H1 (cell line): ENCODE measurements at regions not wholly inside any gene's neighbourhood (a gene's known extent, or its start where the extent isn't known, plus 50 kb on each side); places are given as distances from the start of the nearest gene placed in this dataset.

Experiments used
- CTCF ChIA-PET: fragments of 300-600 bp; sonication (Branson Sonifier 250); formaldehyde crosslinking; loops from one replicate; lab custom pipeline; 2021; ENCODE audit not compliant: partially characterized antibody; lab: Charles Lee
- POLR2A ChIA-PET: fragments of 300-600 bp; sonication (Branson Sonifier 250); formaldehyde crosslinking; loops from one replicate; lab custom pipeline; 2021; ENCODE audit warnings: inconsistent platforms; ENCODE audit not compliant: partially characterized antibody; lab: Charles Lee
- DNase-seq, 2 experiments: peaks; one replicate each; pipeline versions ENCODE4 v3.0.0 to v3.0.0-alpha.2; 2010 to 2022; ENCODE audit warnings: low spot score in 2 of 2, low read depth in 1 of 2, mixed read lengths in 1 of 2
- FAIRE-seq: peaks from 2 replicates; lab custom pipeline; 2011; peaks lifted over from hg19 to GRCh38; lab: Jason Lieb, UNC
- H2AFZ ChIP-seq: 2 replicates; pipeline ENCODE4 v1.8.1; 2012; ENCODE audit warnings: low read length, inconsistent platforms
- H2AK5ac ChIP-seq: 2 replicates; pipeline ENCODE4 v1.6.1; 2013; ENCODE audit warnings: low read depth, low read length
- H2BK120ac ChIP-seq: replicated peaks from 2 replicates; pipeline ENCODE3; 2013; ENCODE audit warnings: low read depth, low read length, inconsistent platforms
- H2BK12ac ChIP-seq: 2 replicates; pipeline ENCODE4 v1.6.1; 2013; ENCODE audit warnings: low read depth, low read length
- H2BK15ac ChIP-seq: 2 replicates; pipeline ENCODE4 v1.6.1; 2013; ENCODE audit warnings: low read length
- H2BK20ac ChIP-seq: 2 replicates; pipeline ENCODE4 v1.6.1; 2013; ENCODE audit warnings: low read length
- H2BK5ac ChIP-seq: 2 replicates; pipeline ENCODE4 v1.6.1; 2013; ENCODE audit warnings: low read depth, low read length
- H3K14ac ChIP-seq: 2 replicates; pipeline ENCODE4 v1.6.1; 2013; ENCODE audit warnings: inconsistent platforms; ENCODE audit not compliant: insufficient read length
- H3K18ac ChIP-seq: 2 replicates; pipeline ENCODE4 v1.6.1; 2013; ENCODE audit warnings: low read length; ENCODE audit errors: extremely low read depth
- H3K23ac ChIP-seq: 2 replicates; pipeline ENCODE4 v1.6.1; 2013; ENCODE audit warnings: inconsistent platforms; ENCODE audit not compliant: insufficient read length
- H3K23me2 ChIP-seq: 2 replicates; pipeline ENCODE4 v1.6.1; 2013; ENCODE audit warnings: low read depth, low read length
- H3K27ac ChIP-seq: 2 replicates; pipeline ENCODE4 v1.6.1; 2011; ENCODE audit warnings: low read depth, low read length, inconsistent platforms
- H3K27me3 ChIP-seq, 4 experiments: replicated peaks in 1 of 4; 1 replicate in 1 of 4; 2 replicates in 3 of 4; pipeline versions ENCODE4 v1.6.1 to v1.8.1; 2011 to 2013; ENCODE audit warnings: low read length in 3 of 4, mild to moderate bottlenecking in 3 of 4, inconsistent platforms in 2 of 4, mixed read lengths in 2 of 4, moderate library complexity in 1 of 4; ENCODE audit not compliant: control insufficient read depth in 3 of 4, insufficient read depth in 3 of 4; ENCODE audit errors: extremely low read depth in 1 of 4
- H3K36me3 ChIP-seq, 4 experiments: 2 replicates each; pipeline versions ENCODE4 v1.6.1 to v1.8.1; 2011 to 2013; ENCODE audit warnings: mild to moderate bottlenecking in 4 of 4, low read length in 3 of 4, moderate library complexity in 2 of 4, control low read depth in 1 of 4, inconsistent platforms in 1 of 4; ENCODE audit not compliant: insufficient read depth in 4 of 4, control insufficient read depth in 2 of 4
- H3K4ac ChIP-seq: replicated peaks from 2 replicates; pipeline ENCODE3; 2013; ENCODE audit warnings: low read length, low read depth, mixed read lengths, inconsistent platforms; ENCODE audit not compliant: insufficient read length
- H3K4me1 ChIP-seq, 4 experiments: replicated peaks in 1 of 4; 1 replicate in 1 of 4; 2 replicates in 3 of 4; pipeline versions ENCODE4 v1.6.1 to v1.8.1; 2011 to 2013; ENCODE audit warnings: low read length in 3 of 4, inconsistent platforms in 2 of 4, mixed read lengths in 1 of 4; ENCODE audit not compliant: insufficient read depth in 4 of 4, control insufficient read depth in 3 of 4
- H3K4me2 ChIP-seq, 2 experiments: 2 replicates each; pipeline versions ENCODE4 v1.6.1 to v1.8.1; 2011 to 2013; ENCODE audit warnings: low read depth in 2 of 2, low read length in 2 of 2, control low read depth in 1 of 2, inconsistent platforms in 1 of 2, mild to moderate bottlenecking in 1 of 2; ENCODE audit not compliant: insufficient read depth in 1 of 2
- H3K4me3 ChIP-seq, 4 experiments: fragments of 200-600, 300-600 bp in 1 of 4; sonication (generic), shearing (Covaris generic), sonication (Bioruptor Twin) in 1 of 4; 2 replicates each; pipeline versions ENCODE4 v1.5.1 to v1.8.1; 2011 to 2016; ENCODE audit warnings: low read length in 4 of 4, low read depth in 3 of 4, control low read depth in 2 of 4, inconsistent platforms in 2 of 4, mild to moderate bottlenecking in 2 of 4, mixed read lengths in 1 of 4, moderate library complexity in 1 of 4; ENCODE audit not compliant: insufficient read depth in 2 of 4; ENCODE audit errors: extremely low read depth in 1 of 4
- H3K56ac ChIP-seq: replicated peaks from 2 replicates; pipeline ENCODE3; 2013; ENCODE audit warnings: low read depth, mild to moderate bottlenecking, mixed read lengths, low read length, inconsistent platforms; ENCODE audit not compliant: insufficient read length
- H3K79me1 ChIP-seq: 2 replicates; pipeline ENCODE4 v1.6.1; 2013; ENCODE audit warnings: low read depth, low read length, control low read depth
- H3K79me2 ChIP-seq, 2 experiments: 2 replicates each; pipeline versions ENCODE4 v1.6.1 to v1.8.1; 2012 to 2013; ENCODE audit warnings: low read length in 2 of 2, mild to moderate bottlenecking in 2 of 2, inconsistent platforms in 1 of 2; ENCODE audit not compliant: insufficient read depth in 2 of 2, control insufficient read depth in 1 of 2
- H3K9ac ChIP-seq, 4 experiments: replicated peaks in 1 of 4; 1 replicate in 1 of 4; 2 replicates in 3 of 4; pipeline versions ENCODE4 v1.6.1 to v1.8.1; 2011 to 2013; ENCODE audit warnings: low read depth in 3 of 4, low read length in 3 of 4, control low read depth in 2 of 4, mild to moderate bottlenecking in 2 of 4, moderate library complexity in 2 of 4, inconsistent platforms in 1 of 4; ENCODE audit errors: extremely low read depth in 1 of 4
- H3K9me3 ChIP-seq, 2 experiments: 2 replicates each; pipeline versions ENCODE4 v1.6.1 to v1.8.1; 2012 to 2013; ENCODE audit warnings: mild to moderate bottlenecking in 2 of 2, moderate library complexity in 2 of 2, control low read depth in 1 of 2, inconsistent platforms in 1 of 2, low read depth in 1 of 2, low read length in 1 of 2, mixed read lengths in 1 of 2; ENCODE audit not compliant: insufficient read depth in 2 of 2
- H4K20me1 ChIP-seq, 2 experiments: replicated peaks in 1 of 2; 2 replicates each; pipeline versions ENCODE3 to v1.8.1; 2011 to 2013; ENCODE audit warnings: inconsistent platforms in 2 of 2, low read length in 2 of 2, mild to moderate bottlenecking in 1 of 2; ENCODE audit not compliant: insufficient read depth in 2 of 2, control insufficient read depth in 1 of 2
- H4K5ac ChIP-seq: 2 replicates; pipeline ENCODE4 v1.6.1; 2013; ENCODE audit warnings: low read length, low read depth, mixed read lengths, inconsistent platforms; ENCODE audit not compliant: insufficient read length
- H4K8ac ChIP-seq: 2 replicates; pipeline ENCODE4 v1.8.0; 2013; ENCODE audit warnings: mild to moderate bottlenecking, moderate library complexity, low read length, inconsistent platforms; ENCODE audit not compliant: insufficient read depth; ENCODE audit errors: extremely low read depth
- H4K91ac ChIP-seq: replicated peaks from 2 replicates; pipeline ENCODE3; 2013; ENCODE audit warnings: low read length, mixed read lengths, inconsistent platforms; ENCODE audit not compliant: insufficient read length
- ASH2L ChIP-seq: fragments of 200-600, 300-600 bp; sonication (generic); IDR thresholded peaks from one replicate; pipeline ENCODE4 v1.7.1; 2017; ENCODE audit warnings: low read length
- BCL11A ChIP-seq, 2 experiments: IDR thresholded peaks; one replicate each; pipeline ENCODE4 v1.6.1; 2011; ENCODE audit warnings: low read depth in 2 of 2, low read length in 2 of 2, mild to moderate bottlenecking in 2 of 2
- BRCA1 ChIP-seq: IDR thresholded peaks from 2 replicates; pipeline ENCODE4 v1.6.1; 2012; ENCODE audit warnings: low read depth, low read length, improper control_type of control experiment
- CBX8 ChIP-seq: fragments of 300-800, 300-1000 bp; sonication (generic); IDR thresholded peaks from 2 replicates; pipeline ENCODE4 v1.7.1; 2016; ENCODE audit warnings: low read depth, low read length, borderline replicate concordance
- CEBPB ChIP-seq: IDR thresholded peaks from 2 replicates; pipeline ENCODE4 v1.6.1; 2012; ENCODE audit warnings: low read depth, low read length
- CREB1 ChIP-seq: IDR thresholded peaks from 2 replicates; pipeline ENCODE4 v1.6.1; 2012; ENCODE audit warnings: inconsistent platforms
- EZH2 ChIP-seq: fragments of 200-600 bp; sonication (generic); IDR thresholded peaks from 2 replicates; pipeline ENCODE4 v1.7.1; 2012; ENCODE audit warnings: low read depth, mild to moderate bottlenecking, moderate library complexity, low read length, inconsistent platforms; ENCODE audit not compliant: severe bottlenecking
- HDAC6 ChIP-seq: IDR thresholded peaks from one replicate; pipeline ENCODE4 v1.7.1; 2012; ENCODE audit warnings: low read depth, mild to moderate bottlenecking, inconsistent platforms, low read length, moderate library complexity
- KDM4A ChIP-seq: IDR thresholded peaks from one replicate; pipeline ENCODE4 v1.7.1; 2012; ENCODE audit warnings: low read depth, mild to moderate bottlenecking, moderate library complexity, low read length, inconsistent platforms; ENCODE audit not compliant: severe bottlenecking
- MAFK ChIP-seq: IDR thresholded peaks from 2 replicates; pipeline ENCODE4 v1.6.1; 2012; ENCODE audit warnings: low read depth, mild to moderate bottlenecking, improper control_type of control experiment, low read length
- RBBP5 ChIP-seq: IDR thresholded peaks from 2 replicates; pipeline ENCODE4 v1.7.1; 2012; ENCODE audit warnings: low read depth, mild to moderate bottlenecking, inconsistent platforms, low read length, moderate library complexity, borderline replicate concordance
- USF2 ChIP-seq: IDR thresholded peaks from 2 replicates; pipeline ENCODE4 v1.6.1; 2011; ENCODE audit warnings: low read length, improper control_type of control experiment
- WGBS, 2 experiments: shearing (Covaris generic) in 1 of 2; methylation state at CpG; one replicate each; pipeline versions ENCODE4 v1.1.6 to v1.1.7; 2013 to 2015; ENCODE audit warnings: low lambda C conversion rate in 2 of 2, mixed read lengths in 2 of 2, inconsistent platforms in 1 of 2, low coverage in 1 of 2, missing lambda C conversion rate in 1 of 2; ENCODE audit not compliant: insufficient replicate concordance in 2 of 2, insufficient coverage in 1 of 2, insufficient read length in 1 of 2; ENCODE audit errors: extremely low coverage in 1 of 2, missing lambda C conversion rate in 1 of 2; 5-methylcytosine and 5-hydroxymethylcytosine counted together

GRCh38 chr4:145271194-145271593, 90.8 kb upstream of the OTUD4 start:
- WGBS, 2 experiments = 72% methylated on average over 2 of the region's 2 CpGs; no CpG with 5 or more reads in 1 of the 2 experiments
- ChIA-PET POLR2A (no interaction called here), CTCF (no interaction called here)

More at GRCh38 chr4:145271194-145271593, 90.8 kb upstream of the OTUD4 start:
- Histone ChIP-seq H3K27me3 (no peaks in the 10 kb centered on the region), H3K9me3 (no peaks in the 10 kb centered on the region), H4K8ac (no peak overlapping the region), H3K4me1 (no peaks in the 10 kb centered on the region), H2BK15ac (no peak overlapping the region), H2BK12ac (no peak overlapping the region), H2AFZ (no peak overlapping the region; the same call in 1 of the 2 replicates), H3K4ac (no peak overlapping the region), H3K4me3 (no peak overlapping the region), H3K14ac (no peak overlapping the region), H3K27ac (no peak overlapping the region), H3K23me2 (no peaks in the 10 kb centered on the region), H3K79me2 (no peaks in the 10 kb centered on the region), H4K5ac (no peak overlapping the region), H2BK5ac (no peak overlapping the region), H3K79me1 (no peaks in the 10 kb centered on the region), H4K20me1 (no peaks in the 10 kb centered on the region), H2BK120ac (no peak overlapping the region), H2AK5ac (no peak overlapping the region), H3K18ac (no peak overlapping the region), H3K23ac (no peak overlapping the region), H3K36me3 (no peaks in the 10 kb centered on the region), H4K91ac (no peak overlapping the region), H3K4me2 (no peak overlapping the region), H3K9ac (no peak overlapping the region), H3K56ac (no peak overlapping the region), H2BK20ac (no peak overlapping the region)
- no peak for TF ChIP-seq CBX8
- no peak for TF ChIP-seq USF2
- no peak for TF ChIP-seq KDM4A
- no peak for TF ChIP-seq CEBPB
- no peak for TF ChIP-seq CREB1
- no peak for TF ChIP-seq RBBP5
- no peak for TF ChIP-seq HDAC6
- no peak for TF ChIP-seq EZH2
- TF ChIP-seq BCL11A (IDR thresholded peaks at IDR 0.05; ENCODE audit: low read depth in 2 of 2, low read length in 2 of 2) = no peak
- TF ChIP-seq ASH2L = no peak
- no peak for TF ChIP-seq BRCA1
- no peak for TF ChIP-seq MAFK
- DNase-seq = no peak
- no peak for FAIRE-seq
